HEK293T (cell line): ENCODE measurements at regions not wholly inside any gene's neighbourhood (a gene's known extent, or its start where the extent isn't known, plus 50 kb on each side); places are given as distances from the start of the nearest gene placed in this dataset.

Source experiments
- CTCF ChIA-PET: fragments of 350-600 bp; formaldehyde crosslinking; extraction: SDS; loops from one replicate; lab custom pipeline; 2021; ENCODE audit warnings: antibody characterized with exemption, inconsistent platforms; lab: Yijun Ruan, JAX
- POLR2A ChIA-PET: fragments of 350-600 bp; formaldehyde crosslinking; extraction: SDS; loops from one replicate; lab custom pipeline; 2020; ENCODE audit warnings: antibody characterized with exemption, inconsistent platforms; lab: Yijun Ruan, JAX
- DNase-seq: peaks from one replicate; pipeline ENCODE4 v3.0.0; 2012; ENCODE audit warnings: mixed read lengths; ENCODE audit errors: extremely low spot score
- ARNT ChIP-seq: fragments of 450-650 bp; IDR thresholded peaks from 2 replicates; pipeline ENCODE4 v1.6.1; 2017; ENCODE audit warnings: mild to moderate bottlenecking
- BHLHE40 ChIP-seq: fragments of 450-650 bp; IDR thresholded peaks from 2 replicates; pipeline ENCODE4 v1.6.1; 2016; ENCODE audit warnings: mild to moderate bottlenecking, moderate library complexity, borderline replicate concordance
- CTBP1 ChIP-seq: fragments of 450-650 bp; IDR thresholded peaks from 2 replicates; pipeline ENCODE4 v1.6.1; 2016; ENCODE audit warnings: borderline replicate concordance
- ELF4 ChIP-seq: fragments of 450-650 bp; IDR thresholded peaks from 2 replicates; pipeline ENCODE4 v1.6.1; 2017; ENCODE audit warnings: antibody characterized with exemption
- FOXA1 ChIP-seq: fragments of 450-650 bp; IDR thresholded peaks from 2 replicates; pipeline ENCODE4 v1.6.1; 2016; ENCODE audit warnings: mild to moderate bottlenecking
- FOXK2 ChIP-seq: fragments of 450-650 bp; IDR thresholded peaks from 2 replicates; pipeline ENCODE4 v1.6.1; 2016; ENCODE audit warnings: mild to moderate bottlenecking
- FOXM1 ChIP-seq: fragments of 450-650 bp; IDR thresholded peaks from 2 replicates; pipeline ENCODE4 v1.6.1; 2017; ENCODE audit warnings: mild to moderate bottlenecking, borderline replicate concordance
- HDGF ChIP-seq: fragments of 450-650 bp; IDR thresholded peaks from 2 replicates; pipeline ENCODE4 v1.6.1; 2017; ENCODE audit warnings: antibody characterized with exemption, borderline replicate concordance
- L3MBTL2 ChIP-seq: fragments of 450-650 bp; conservative IDR thresholded peaks from 2 replicates; pipeline ENCODE4 v1.6.1; 2016; ENCODE audit warnings: mild to moderate bottlenecking
- LEF1 ChIP-seq: fragments of 450-650 bp; IDR thresholded peaks from 2 replicates; pipeline ENCODE4 v1.6.1; 2017; ENCODE audit warnings: mild to moderate bottlenecking, borderline replicate concordance
- NFRKB ChIP-seq: fragments of 450-650 bp; IDR thresholded peaks from 2 replicates; pipeline ENCODE4 v1.6.1; 2016; ENCODE audit warnings: mild to moderate bottlenecking, moderate library complexity
- SP1 ChIP-seq: fragments of 450-650 bp; IDR thresholded peaks from 2 replicates; pipeline ENCODE4 v1.6.1; 2017
- SUZ12 ChIP-seq: fragments of 450-650 bp; IDR thresholded peaks from 2 replicates; pipeline ENCODE4 v1.6.1; 2016; ENCODE audit warnings: mild to moderate bottlenecking
- TARDBP ChIP-seq: fragments of 450-650 bp; IDR thresholded peaks from 2 replicates; pipeline ENCODE4 v1.6.1; 2016
- ZNF384 ChIP-seq: fragments of 450-650 bp; IDR thresholded peaks from 2 replicates; pipeline ENCODE4 v1.6.1; 2016
- TF ChIP-seq, protein P1 (sequence below): fragments of 450-650 bp; IDR thresholded peaks from 2 replicates; pipeline ENCODE4 v1.6.1; 2016

DNA sequence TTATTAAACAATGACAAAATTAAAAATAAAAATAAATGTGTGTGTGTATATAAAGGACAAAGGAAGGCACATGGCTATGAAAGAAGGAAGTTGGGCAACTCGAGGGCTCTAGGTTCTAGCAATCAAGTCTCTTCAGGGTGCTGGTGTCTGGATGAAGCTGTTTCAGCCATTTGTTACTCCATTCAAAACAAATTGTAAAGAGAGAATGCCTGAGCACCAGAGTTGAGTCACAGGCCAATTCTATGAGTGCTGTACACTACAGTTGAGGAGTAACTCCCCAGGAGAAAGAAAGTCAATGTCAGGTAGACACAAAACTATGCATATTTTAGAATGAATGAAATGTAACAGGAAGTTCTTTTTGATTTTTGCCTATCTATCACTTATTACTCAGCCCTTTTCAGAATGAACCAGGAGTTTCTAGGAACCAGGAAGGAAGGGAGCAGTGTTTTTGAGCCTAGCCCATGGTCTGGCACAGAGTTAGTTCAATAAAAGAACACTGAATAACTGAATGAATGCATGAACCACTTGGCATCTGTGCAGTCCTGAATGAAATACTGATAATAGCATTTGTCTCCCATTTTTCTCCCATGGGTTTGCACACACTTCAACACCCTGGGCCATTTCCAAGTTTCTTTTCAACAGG is 151.7 kb upstream of the CPEB2 start:
- DNase-seq: no peak
- ChIA-PET CTCF (no interaction called here), POLR2A (no interaction called here)
- no peak for TF ChIP-seq FOXK2

DNA sequence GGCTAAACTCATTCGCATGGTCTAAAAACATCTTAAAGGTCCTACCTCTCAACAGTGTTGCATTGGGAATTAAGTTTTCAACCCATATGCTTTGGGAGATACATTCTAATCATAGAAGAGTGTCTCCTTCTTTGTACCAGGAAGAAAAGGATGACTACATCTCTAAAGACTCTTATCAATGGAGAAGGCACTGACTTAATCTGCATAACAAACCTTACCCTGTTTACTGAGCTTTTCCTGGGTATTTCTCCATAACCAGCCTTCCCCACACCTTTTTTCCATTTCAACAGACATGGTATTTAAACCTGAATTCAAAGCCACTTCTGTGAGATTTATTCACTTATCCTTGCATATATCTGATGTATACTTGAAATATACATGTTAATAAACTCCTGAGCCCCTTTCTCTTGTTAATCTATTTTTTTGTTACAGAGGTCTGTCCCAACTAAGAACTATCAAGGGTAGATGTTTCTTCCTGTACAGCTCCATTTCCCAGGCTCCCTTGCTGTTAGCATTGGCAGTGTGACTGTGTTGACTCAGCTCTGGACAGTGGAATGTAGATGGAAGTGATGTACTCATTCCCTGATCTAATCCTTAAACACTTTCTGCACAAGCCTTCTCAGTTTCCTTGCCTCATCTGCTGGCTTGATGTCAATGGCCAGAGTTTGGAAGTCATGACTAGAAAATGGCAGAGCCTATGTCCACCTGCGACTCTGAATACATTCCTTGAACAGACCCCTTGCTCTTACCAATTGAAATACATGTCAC is 148.9 kb upstream of the CPEB2 start:
- DNase-seq: no peak
- TF ChIP-seq, protein P1, sequence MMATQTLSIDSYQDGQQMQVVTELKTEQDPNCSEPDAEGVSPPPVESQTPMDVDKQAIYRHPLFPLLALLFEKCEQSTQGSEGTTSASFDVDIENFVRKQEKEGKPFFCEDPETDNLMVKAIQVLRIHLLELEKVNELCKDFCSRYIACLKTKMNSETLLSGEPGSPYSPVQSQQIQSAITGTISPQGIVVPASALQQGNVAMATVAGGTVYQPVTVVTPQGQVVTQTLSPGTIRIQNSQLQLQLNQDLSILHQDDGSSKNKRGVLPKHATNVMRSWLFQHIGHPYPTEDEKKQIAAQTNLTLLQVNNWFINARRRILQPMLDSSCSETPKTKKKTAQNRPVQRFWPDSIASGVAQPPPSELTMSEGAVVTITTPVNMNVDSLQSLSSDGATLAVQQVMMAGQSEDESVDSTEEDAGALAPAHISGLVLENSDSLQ: no peak
- TF ChIP-seq HDGF (no peak), TARDBP (no peak), ELF4 (no peak), L3MBTL2 (no peak), FOXA1 (no peak)
- ChIA-PET CTCF (no interaction called here), POLR2A (no interaction called here)

DNA sequence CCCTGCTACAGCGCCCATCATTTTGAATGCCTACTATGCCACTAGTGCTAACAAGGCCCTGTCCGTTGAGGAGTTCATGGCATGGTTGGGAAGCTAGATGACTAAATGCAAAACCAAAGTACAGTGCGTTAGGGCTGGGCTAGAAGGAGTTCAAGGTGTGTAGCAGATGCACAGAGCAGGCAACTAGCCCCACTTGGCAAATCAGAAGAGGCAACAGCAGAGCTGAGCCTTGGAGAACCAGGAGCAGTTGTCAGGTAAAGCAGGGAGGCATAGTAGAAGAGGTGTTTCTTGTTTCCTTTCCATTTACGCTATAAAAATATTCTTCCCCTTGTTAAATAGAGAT is 146.6 kb upstream of the CPEB2 start:
- ChIA-PET POLR2A (no interaction called here), CTCF (no interaction called here)
- DNase-seq: no peak
- TF ChIP-seq NFRKB (no peak), L3MBTL2 (no peak), SP1 (no peak), LEF1 (no peak), ZNF384 (no peak), TARDBP (no peak)
- TF ChIP-seq, protein P1: no peak

DNA sequence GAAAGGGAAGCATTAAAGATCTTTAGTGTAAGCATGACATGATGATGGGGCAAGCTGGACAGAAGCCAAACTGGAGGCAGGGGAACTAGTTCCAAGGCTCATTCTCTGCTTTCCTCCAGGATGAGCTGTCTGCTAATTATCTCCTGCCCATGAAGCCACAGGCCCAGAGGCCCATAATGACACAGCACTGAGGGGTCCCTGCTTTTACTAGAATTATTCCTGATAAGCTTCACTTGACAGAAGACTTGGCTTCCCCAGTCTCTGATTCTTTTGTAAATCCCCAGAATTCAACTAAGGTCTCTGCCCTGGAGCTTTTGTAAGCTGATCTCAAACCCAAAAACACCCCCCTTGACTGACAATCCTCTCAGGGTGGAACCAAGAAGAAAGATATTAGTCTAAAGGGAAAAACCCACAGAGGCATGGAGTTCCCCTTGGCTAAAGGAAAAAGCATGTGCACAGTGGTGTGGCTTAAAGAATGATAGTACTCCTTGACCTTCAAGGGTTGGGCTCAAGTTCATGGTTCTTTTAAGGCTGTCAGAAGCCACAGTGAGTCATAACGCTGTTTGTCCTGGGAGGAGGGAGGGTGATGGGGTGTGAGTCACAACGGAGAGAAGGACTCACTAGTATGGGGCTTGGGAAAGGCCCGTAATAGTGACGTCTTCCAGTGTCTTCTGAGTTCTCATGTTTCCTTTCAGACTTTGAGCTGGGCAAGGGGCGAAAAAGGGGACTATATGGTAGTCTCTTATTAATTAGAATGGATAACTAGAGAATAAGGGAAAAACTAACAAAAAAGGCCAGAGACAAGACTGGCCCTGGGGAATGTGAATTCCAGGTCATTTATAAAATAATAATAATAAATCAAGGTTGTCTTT is 146.0 kb upstream of the CPEB2 start:
- CTCF ChIA-PET: no interaction called here

DNA sequence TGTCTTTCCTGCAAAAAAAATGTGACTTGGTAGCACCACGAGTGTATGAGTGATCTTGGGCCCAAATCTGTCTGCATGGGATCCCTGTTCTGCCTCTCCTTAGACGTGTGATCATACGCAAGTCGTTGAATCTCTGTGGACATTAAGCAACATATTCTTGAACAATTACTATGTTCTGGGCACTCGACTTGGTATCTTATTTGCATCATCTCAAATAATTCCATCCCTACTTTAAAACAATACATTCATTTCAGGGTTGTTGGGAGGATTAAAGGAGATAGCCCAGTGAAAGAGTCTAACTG is 145.4 kb upstream of the CPEB2 start:
- DNase-seq: no peak
- CTCF ChIA-PET: no interaction called here
- TF ChIP-seq NFRKB: no peak
- no peak for TF ChIP-seq HDGF
- no peak for TF ChIP-seq FOXK2
- TF ChIP-seq FOXA1: no peak
- no peak for TF ChIP-seq CTBP1
- no peak for TF ChIP-seq ZNF384
- TF ChIP-seq, protein P1: no peak
- POLR2A ChIA-PET: no interaction called here

More for the DNA sequence above, 146.0 kb upstream of the CPEB2 start:
- DNase-seq: no peak
- POLR2A ChIA-PET: no interaction called here
- TF ChIP-seq FOXA1 (no peak), SUZ12 (no peak), SP1 (no peak), FOXK2 (no peak), ZNF384 (no peak), BHLHE40 (no peak), TARDBP (no peak), ELF4 (no peak), ARNT (no peak), LEF1 (no peak), FOXM1 (no peak), CTBP1 (no peak)
- TF ChIP-seq, protein P1: no peak

DNA sequence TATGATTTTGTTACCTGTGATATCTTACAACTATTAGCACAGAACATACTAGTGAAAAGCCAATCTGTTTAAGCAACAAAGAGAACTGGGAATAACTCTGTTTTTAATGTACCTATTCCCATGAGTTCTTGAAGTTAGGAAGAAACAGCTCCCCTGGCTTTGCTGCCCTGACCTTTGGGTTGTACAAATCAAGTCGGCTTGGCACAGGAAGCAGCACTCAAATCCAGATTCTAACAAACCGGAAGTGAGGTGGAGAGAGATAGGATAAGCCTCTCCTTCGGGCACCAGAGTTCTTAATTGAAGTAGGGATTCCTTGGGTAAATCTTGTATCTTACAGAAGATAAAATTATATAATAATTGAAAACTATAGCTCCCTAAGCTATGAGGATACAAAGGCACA is 144.8 kb upstream of the CPEB2 start:
- POLR2A ChIA-PET: no interaction called here
- CTCF ChIA-PET: no interaction called here
- no peak for TF ChIP-seq ARNT
- TF ChIP-seq ELF4: no peak
- TF ChIP-seq CTBP1: no peak
- TF ChIP-seq ZNF384: no peak
- no peak for DNase-seq
